ENCODE measurements at regions not wholly inside any gene's neighbourhood (a gene's known extent, or its start where the extent isn't known, plus 50 kb on each side); places are given as distances from the start of the nearest gene placed in this dataset.

DNA sequence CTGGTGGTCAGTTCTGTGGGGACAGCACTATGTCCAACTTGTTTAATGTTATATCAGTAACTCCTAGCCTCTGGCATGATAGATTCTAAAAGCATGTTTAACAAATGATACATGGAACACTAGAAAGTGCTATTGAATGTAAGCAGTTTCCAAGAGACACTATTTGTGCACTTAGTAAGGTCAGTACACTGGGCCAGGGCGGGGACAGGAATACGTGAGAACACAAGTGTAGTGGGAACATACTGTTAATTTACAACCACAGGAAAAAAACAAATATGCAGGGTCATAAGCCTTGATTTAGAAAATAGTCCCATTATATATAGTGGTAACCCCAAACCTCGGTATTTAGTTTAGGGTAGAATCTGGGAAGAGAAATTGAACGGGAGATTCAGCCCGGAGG is 88.9 kb upstream of the SLC38A2 start:
- no peak for DNase-seq (ENCODE audit: low read depth)
- no peaks in the 10 kb centered on the region for H3K27me3 ChIP-seq (ENCODE audit: control insufficient read depth, insufficient read depth, low read length)
- FAIRE-seq, result no peak
- H3K36me3 ChIP-seq (ENCODE audit: control insufficient read depth, insufficient read depth, low read length), result no peaks in the 10 kb centered on the region
- TF ChIP-seq, protein P1, sequence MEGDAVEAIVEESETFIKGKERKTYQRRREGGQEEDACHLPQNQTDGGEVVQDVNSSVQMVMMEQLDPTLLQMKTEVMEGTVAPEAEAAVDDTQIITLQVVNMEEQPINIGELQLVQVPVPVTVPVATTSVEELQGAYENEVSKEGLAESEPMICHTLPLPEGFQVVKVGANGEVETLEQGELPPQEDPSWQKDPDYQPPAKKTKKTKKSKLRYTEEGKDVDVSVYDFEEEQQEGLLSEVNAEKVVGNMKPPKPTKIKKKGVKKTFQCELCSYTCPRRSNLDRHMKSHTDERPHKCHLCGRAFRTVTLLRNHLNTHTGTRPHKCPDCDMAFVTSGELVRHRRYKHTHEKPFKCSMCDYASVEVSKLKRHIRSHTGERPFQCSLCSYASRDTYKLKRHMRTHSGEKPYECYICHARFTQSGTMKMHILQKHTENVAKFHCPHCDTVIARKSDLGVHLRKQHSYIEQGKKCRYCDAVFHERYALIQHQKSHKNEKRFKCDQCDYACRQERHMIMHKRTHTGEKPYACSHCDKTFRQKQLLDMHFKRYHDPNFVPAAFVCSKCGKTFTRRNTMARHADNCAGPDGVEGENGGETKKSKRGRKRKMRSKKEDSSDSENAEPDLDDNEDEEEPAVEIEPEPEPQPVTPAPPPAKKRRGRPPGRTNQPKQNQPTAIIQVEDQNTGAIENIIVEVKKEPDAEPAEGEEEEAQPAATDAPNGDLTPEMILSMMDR (IDR thresholded peaks at IDR 0.05; ENCODE audit: insufficient read depth, low read length, severe bottlenecking), result no peak
- H3K4me3 ChIP-seq (ENCODE audit: low read depth, low read length), result no peak overlapping the region

DNA sequence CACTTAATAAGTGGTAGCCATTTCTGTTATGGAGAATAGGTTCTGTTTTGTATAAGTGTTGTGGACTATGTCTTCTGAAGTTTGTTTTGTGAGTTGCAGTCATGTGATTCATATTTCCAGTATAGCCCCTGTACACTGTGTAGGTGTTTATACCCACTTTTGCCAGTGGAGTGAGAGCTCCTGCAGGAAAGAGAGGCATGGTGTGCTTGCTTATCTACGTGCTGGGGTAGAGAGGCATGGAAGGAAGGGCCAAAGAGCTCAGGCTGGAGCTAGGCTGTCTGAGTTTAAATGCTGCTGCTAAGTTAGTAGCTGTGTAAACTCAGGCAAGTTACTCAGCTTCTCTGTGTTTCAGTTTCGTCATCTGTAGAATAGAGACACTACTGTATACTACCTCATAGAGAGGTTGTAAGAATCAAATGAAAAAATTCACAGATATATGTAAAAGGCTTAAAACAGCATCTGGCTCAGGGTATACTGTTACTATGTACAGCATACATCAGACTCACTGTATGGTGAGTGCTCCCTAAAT is 88.2 kb upstream of the SLC38A2 start:
- TF ChIP-seq, protein P1 (IDR thresholded peaks at IDR 0.05; ENCODE audit: insufficient read depth, low read length, severe bottlenecking), result no peak
- Histone ChIP-seq H3K36me3 (ENCODE audit: control insufficient read depth, insufficient read depth, low read length) (no peaks in the 10 kb centered on the region), H3K27me3 (ENCODE audit: control insufficient read depth, insufficient read depth, low read length) (no peaks in the 10 kb centered on the region), H3K4me3 (ENCODE audit: low read depth, low read length) (no peak overlapping the region)
- no peak for DNase-seq (ENCODE audit: low read depth)
- FAIRE-seq, result no peak

DNA sequence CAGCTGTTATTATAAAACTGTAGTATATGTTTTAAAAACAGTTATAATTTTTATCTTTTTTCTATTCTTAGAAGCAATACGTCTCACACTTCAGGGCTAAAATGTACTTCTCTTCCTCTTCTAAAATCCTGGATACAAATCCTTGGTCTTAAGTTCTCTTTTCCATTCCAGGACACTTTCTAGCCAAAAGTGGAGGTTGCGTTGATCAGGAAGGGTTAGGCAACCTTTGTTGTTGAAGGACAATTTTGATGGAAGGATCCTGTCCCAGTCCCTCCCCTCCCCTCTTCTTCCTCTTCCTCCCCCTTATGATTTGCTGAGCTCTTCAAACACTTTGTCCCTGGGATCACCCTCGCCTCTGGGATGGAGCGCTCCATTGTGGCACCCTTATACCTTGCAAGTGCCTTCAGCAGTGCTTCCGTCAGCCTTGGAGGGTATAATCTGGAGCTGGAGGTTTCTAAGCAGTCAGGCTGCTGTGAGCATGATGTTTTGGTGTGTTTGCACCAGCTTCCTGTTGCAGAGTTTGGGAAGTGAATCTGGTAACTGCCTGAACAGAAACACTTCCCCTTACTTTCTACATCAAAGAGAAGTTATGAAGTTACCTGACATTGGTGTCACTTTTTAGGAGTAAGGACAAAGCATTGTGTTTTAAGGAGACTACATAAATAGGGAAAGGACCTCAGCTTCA is 87.4 kb upstream of the SLC38A2 start:
- H3K4me3 ChIP-seq (ENCODE audit: low read depth, low read length), result no peak overlapping the region
- TF ChIP-seq, protein P1 (IDR thresholded peaks at IDR 0.05; ENCODE audit: insufficient read depth, low read length, severe bottlenecking), result no peak
- FAIRE-seq, result no peak
- H3K27me3 ChIP-seq (ENCODE audit: control insufficient read depth, insufficient read depth, low read length), result no peaks in the 10 kb centered on the region
- no peak for DNase-seq (ENCODE audit: low read depth)
- H3K36me3 ChIP-seq (ENCODE audit: control insufficient read depth, insufficient read depth, low read length), result no peaks in the 10 kb centered on the region

DNA sequence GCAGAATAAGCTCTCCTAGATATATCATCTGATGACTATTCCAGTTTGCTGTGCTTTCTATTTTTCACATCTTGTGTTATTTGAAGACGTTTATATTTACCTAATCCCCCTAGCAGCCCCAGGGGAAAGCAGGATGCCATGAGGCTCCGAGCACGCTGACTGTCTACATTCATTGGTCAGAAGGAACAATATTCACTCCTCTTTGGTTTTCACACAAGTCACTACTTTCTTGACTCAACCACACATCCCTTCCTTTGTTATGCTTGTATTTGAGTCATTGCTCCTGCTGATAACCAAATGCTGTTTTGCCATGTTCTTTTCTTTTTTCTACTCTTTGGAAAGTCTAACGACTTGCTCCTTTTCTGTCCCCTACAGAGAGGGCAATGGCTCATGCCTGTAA is 86.5 kb upstream of the SLC38A2 start:
- no peak for FAIRE-seq

DNA sequence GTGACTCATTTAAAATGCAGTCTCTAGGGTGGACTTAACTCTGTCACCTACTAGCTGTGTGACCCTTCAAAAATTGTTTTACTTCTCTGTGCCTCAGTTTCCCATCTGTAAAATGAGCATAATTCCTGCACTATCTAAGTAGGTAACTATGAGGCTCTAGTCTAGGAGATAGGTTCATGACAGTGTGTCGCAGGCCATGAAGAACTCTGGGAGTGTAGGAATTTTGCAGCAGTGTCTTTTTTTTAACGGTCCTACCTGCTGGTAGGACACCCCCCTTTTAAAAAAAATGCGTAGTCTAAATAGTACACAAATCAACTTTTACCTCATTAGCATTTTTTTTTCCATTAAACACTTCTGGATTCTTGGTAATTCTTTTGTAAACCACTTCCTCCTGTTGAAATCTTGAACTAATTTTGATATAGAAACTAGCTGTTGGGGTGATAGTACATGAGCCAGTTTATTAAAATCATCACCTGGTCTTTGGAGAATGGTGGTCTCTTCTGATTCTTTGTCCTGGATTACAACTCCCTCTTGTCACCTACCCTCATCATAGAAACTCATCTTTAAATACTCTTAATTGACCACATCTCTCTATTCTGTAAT is 86.0 kb upstream of the SLC38A2 start:
- Histone ChIP-seq H3K4me3 (ENCODE audit: low read depth, low read length) (no peak overlapping the region), H3K36me3 (ENCODE audit: control insufficient read depth, insufficient read depth, low read length) (no peaks in the 10 kb centered on the region), H3K27me3 (ENCODE audit: control insufficient read depth, insufficient read depth, low read length) (no peaks in the 10 kb centered on the region)
- TF ChIP-seq, protein P1 (IDR thresholded peaks at IDR 0.05; ENCODE audit: insufficient read depth, low read length, severe bottlenecking), result no peak
- FAIRE-seq, result no peak
- DNase-seq (ENCODE audit: low read depth), result no peak

More for the DNA sequence above, 86.5 kb upstream of the SLC38A2 start:
- H3K4me3 ChIP-seq (ENCODE audit: low read depth, low read length), result no peak overlapping the region
- no peaks in the 10 kb centered on the region for H3K36me3 ChIP-seq (ENCODE audit: control insufficient read depth, insufficient read depth, low read length)
- TF ChIP-seq, protein P1 (IDR thresholded peaks at IDR 0.05; ENCODE audit: insufficient read depth, low read length, severe bottlenecking), result no peak
- DNase-seq (ENCODE audit: low read depth), result peak; percentile 65
- no peaks in the 10 kb centered on the region for H3K27me3 ChIP-seq (ENCODE audit: control insufficient read depth, insufficient read depth, low read length)

Measured in bronchial epithelial cell (primary cell).